ENCODE measurements at regions not wholly inside any gene's neighbourhood (a gene's known extent, or its start where the extent isn't known, plus 50 kb on each side); places are given as distances from the start of the nearest gene placed in this dataset.

GRCh38 chr2:134086594-134087219 lies 167.2 kb upstream of the MGAT5 start:
- H3K27me3 Mint-ChIP-seq (ENCODE audit: unreplicated experiment) = peaks cover 17% of the 10 kb centered on the region
- peaks cover 2% of the 10 kb centered on the region for H3K4me1 Mint-ChIP-seq (ENCODE audit: unreplicated experiment)
- no peak for DNase-seq (ENCODE audit: extremely low spot score, unreplicated experiment)
- no peaks in the 10 kb centered on the region for H3K9me3 Mint-ChIP-seq (ENCODE audit: unreplicated experiment)
- no peak for TF ChIP-seq CTCF (IDR thresholded peaks at IDR 0.05)
- no peak overlapping the region for H3K27ac Mint-ChIP-seq (ENCODE audit: unreplicated experiment)
- H3K4me3 Mint-ChIP-seq (ENCODE audit: unreplicated experiment) = no peak overlapping the region
- H3K36me3 Mint-ChIP-seq (ENCODE audit: unreplicated experiment) = no peaks in the 10 kb centered on the region

- H3K9me3 Mint-ChIP-seq (ENCODE audit: unreplicated experiment) = no peaks in the 10 kb centered on the region
- TF ChIP-seq CTCF (IDR thresholded peaks at IDR 0.05) = no peak
- peaks cover 2% of the 10 kb centered on the region for H3K4me1 Mint-ChIP-seq (ENCODE audit: unreplicated experiment)
- H3K27ac Mint-ChIP-seq (ENCODE audit: unreplicated experiment) = no peak overlapping the region
- DNase-seq (ENCODE audit: extremely low spot score, unreplicated experiment) = no peak
- H3K36me3 Mint-ChIP-seq (ENCODE audit: unreplicated experiment) = no peaks in the 10 kb centered on the region
- peaks cover 17% of the 10 kb centered on the region for H3K27me3 Mint-ChIP-seq (ENCODE audit: unreplicated experiment)
- H3K4me3 Mint-ChIP-seq (ENCODE audit: unreplicated experiment) = no peak overlapping the region
Measured at GRCh38 chr2:134087371-134087921, 166.4 kb upstream of the MGAT5 start.

- Mint-ChIP-seq H3K4me1 (ENCODE audit: unreplicated experiment) (no peaks in the 10 kb centered on the region), H3K36me3 (ENCODE audit: unreplicated experiment) (no peaks in the 10 kb centered on the region), H3K27ac (ENCODE audit: unreplicated experiment) (no peak overlapping the region), H3K9me3 (ENCODE audit: unreplicated experiment) (peaks cover 8% of the 10 kb centered on the region), H3K4me3 (ENCODE audit: unreplicated experiment) (no peak overlapping the region), H3K27me3 (ENCODE audit: unreplicated experiment) (peaks cover 11% of the 10 kb centered on the region)
- no peak for DNase-seq (ENCODE audit: extremely low spot score, unreplicated experiment)
- no peak for TF ChIP-seq CTCF (IDR thresholded peaks at IDR 0.05)
Measured at GRCh38 chr2:134089454-134089853, 164.4 kb upstream of the MGAT5 start.

- Mint-ChIP-seq H3K27ac (ENCODE audit: unreplicated experiment) (no peak overlapping the region), H3K4me3 (ENCODE audit: unreplicated experiment) (no peak overlapping the region), H3K9me3 (ENCODE audit: unreplicated experiment) (peaks cover 14% of the 10 kb centered on the region), H3K4me1 (ENCODE audit: unreplicated experiment) (no peaks in the 10 kb centered on the region), H3K27me3 (ENCODE audit: unreplicated experiment) (peaks cover 22% of the 10 kb centered on the region), H3K36me3 (ENCODE audit: unreplicated experiment) (no peaks in the 10 kb centered on the region)
- no peak for DNase-seq (ENCODE audit: extremely low spot score, unreplicated experiment)
- TF ChIP-seq CTCF (IDR thresholded peaks at IDR 0.05) = no peak
Measured at GRCh38 chr2:134097740-134098139, 156.1 kb upstream of the MGAT5 start.

GRCh38 chr2:134098321-134098720 lies 155.6 kb upstream of the MGAT5 start:
- no peak overlapping the region for H3K27ac Mint-ChIP-seq (ENCODE audit: unreplicated experiment)
- no peaks in the 10 kb centered on the region for H3K36me3 Mint-ChIP-seq (ENCODE audit: unreplicated experiment)
- H3K27me3 Mint-ChIP-seq (ENCODE audit: unreplicated experiment) = peaks cover 27% of the 10 kb centered on the region
- no peak for TF ChIP-seq CTCF (IDR thresholded peaks at IDR 0.05)
- DNase-seq (ENCODE audit: extremely low spot score, unreplicated experiment) = no peak
- no peak overlapping the region for H3K4me3 Mint-ChIP-seq (ENCODE audit: unreplicated experiment)
- no peaks in the 10 kb centered on the region for H3K4me1 Mint-ChIP-seq (ENCODE audit: unreplicated experiment)
- peaks cover 14% of the 10 kb centered on the region for H3K9me3 Mint-ChIP-seq (ENCODE audit: unreplicated experiment)

Data from osteocyte (in vitro differentiated cells).